D721Med (cell line): ENCODE measurements at regions not wholly inside any gene's neighbourhood (a gene's known extent, or its start where the extent isn't known, plus 50 kb on each side); places are given as distances from the start of the nearest gene placed in this dataset.
A peak's percentile ranks its signal among the peaks of the same experiment; 100 is the strongest.

Experiments
- DNase-seq: peaks from one replicate; pipeline ENCODE4 v3.0.0; 2011; ENCODE audit warnings: low spot score; ENCODE audit not compliant: insufficient read length
- FAIRE-seq: peaks from 2 replicates; lab custom pipeline; 2011; peaks lifted over from hg19 to GRCh38; lab: Jason Lieb, UNC
- CTCF ChIP-seq: IDR thresholded peaks from 2 replicates; pipeline ENCODE4 v1.5.1; 2012; ENCODE audit warnings: mild to moderate bottlenecking, control low read depth; ENCODE audit not compliant: insufficient read depth; ENCODE audit errors: missing control alignments

GRCh38 chr4:122293374-122294365 is 85.1 kb upstream of the ADAD1 start:
- TF ChIP-seq CTCF: no peak
- DNase-seq (no peak), FAIRE-seq (no peak)

GRCh38 chr4:122297694-122298093 is 81.1 kb upstream of the ADAD1 start:
- no peak for DNase-seq
- FAIRE-seq: no peak
- no peak for TF ChIP-seq CTCF

GRCh38 chr4:122300776-122301175 is 78.0 kb upstream of the ADAD1 start:
- no peak for TF ChIP-seq CTCF
- FAIRE-seq (no peak), DNase-seq (no peak)

DNA sequence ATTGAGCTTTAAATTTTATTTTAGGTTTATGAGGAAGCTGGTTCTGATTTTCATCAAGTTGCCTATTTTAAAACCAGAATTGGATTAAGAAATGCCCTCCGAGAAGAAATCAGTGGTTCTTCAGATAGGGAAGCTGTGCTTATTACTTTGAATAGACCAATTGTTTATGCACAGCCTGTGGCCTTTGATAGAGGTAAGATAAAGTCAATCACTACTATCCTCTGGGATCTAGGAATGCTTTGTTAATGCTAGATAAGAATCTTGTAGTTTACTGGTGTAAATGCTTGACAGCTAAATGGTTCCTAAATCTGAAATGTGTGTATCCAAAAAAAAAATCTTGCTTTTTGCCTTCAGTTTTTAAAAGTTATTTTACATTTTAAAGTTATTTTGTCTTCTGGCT is 73.0 kb upstream of the ADAD1 start:
- no peak for FAIRE-seq

GRCh38 chr4:122309988-122310626 is 68.7 kb upstream of the ADAD1 start:
- FAIRE-seq (no peak), DNase-seq (no peak)
- peak; percentile 48 for TF ChIP-seq CTCF

More for the DNA sequence above, 73.0 kb upstream of the ADAD1 start:
- no peak for TF ChIP-seq CTCF
- DNase-seq: no peak

DNA sequence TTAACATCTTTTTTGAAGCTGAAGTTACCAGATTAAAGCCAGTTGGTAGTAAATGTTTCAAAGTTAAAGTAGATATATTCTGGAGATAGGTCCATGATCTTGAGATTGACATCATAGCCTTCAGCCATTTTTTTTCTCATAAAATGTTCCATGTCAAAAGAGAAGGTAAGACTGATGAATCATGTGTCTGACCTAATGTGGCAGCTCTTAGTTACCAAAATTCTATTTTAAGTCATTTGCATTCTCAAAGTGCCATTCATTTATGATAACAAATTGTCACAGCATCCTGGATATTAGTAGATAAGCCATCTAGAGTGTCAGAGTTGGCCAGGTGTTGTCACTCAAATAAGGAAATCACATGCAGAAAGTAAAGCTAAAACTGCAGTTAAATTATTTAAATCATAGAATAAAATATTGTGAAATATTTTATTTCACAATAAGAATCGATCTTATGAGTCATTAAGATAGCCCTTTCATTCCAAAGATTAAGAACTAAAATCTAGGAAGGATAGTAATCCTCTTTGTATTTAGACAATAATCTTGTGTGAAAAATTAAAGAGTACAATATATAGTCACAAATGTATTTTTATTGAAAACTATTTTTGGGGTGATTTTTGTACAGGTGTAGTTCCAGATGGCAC is 65.7 kb upstream of the ADAD1 start:
- no peak for DNase-seq
- no peak for FAIRE-seq

More for the DNA sequence above, 65.7 kb upstream of the ADAD1 start:
- TF ChIP-seq CTCF: no peak
